Smooth muscle cell (in vitro differentiated cells): ENCODE measurements at regions not wholly inside any gene's neighbourhood (a gene's known extent, or its start where the extent isn't known, plus 50 kb on each side); places are given as distances from the start of the nearest gene placed in this dataset.

Source experiments
- DNase-seq: peaks from one replicate; lab custom pipeline; 2025; ENCODE audit not compliant: unreplicated experiment; lab: John Stamatoyannopoulos, UW
- H2AFZ ChIP-seq: fragments of 200-600 bp; sonication (generic); 2 replicates; pipeline ENCODE4 v1.6.0; 2016; ENCODE audit warnings: antibody characterized with exemption, low read depth, mild to moderate bottlenecking
- H3F3A ChIP-seq: fragments of 200-600 bp; sonication (generic); 2 replicates; pipeline ENCODE4 v1.6.0; 2017; ENCODE audit warnings: antibody characterized with exemption, low read depth
- H3K27ac ChIP-seq: fragments of 200-600 bp; sonication (generic); 2 replicates; pipeline ENCODE4 v1.5.1; 2016; ENCODE audit warnings: low read depth, mild to moderate bottlenecking
- H3K27me3 ChIP-seq: fragments of 200-600 bp; sonication (generic); 2 replicates; pipeline ENCODE4 v1.6.1; 2016; ENCODE audit warnings: low read depth, mild to moderate bottlenecking
- H3K36me3 ChIP-seq: fragments of 200-600 bp; sonication (generic); 2 replicates; pipeline ENCODE4 v1.5.1; 2016; ENCODE audit warnings: low read depth
- H3K4me1 ChIP-seq: fragments of 200-600 bp; sonication (generic); 2 replicates; pipeline ENCODE4 v1.5.1; 2016; ENCODE audit warnings: low read depth
- H3K4me2 ChIP-seq: fragments of 200-600 bp; sonication (generic); 2 replicates; pipeline ENCODE4 v1.6.0; 2016; ENCODE audit warnings: mild to moderate bottlenecking
- H3K4me3 ChIP-seq: fragments of 200-600 bp; sonication (generic); 2 replicates; pipeline ENCODE4 v1.5.1; 2016; ENCODE audit warnings: mild to moderate bottlenecking
- H3K79me2 ChIP-seq: fragments of 200-600 bp; sonication (generic); 2 replicates; pipeline ENCODE4 v1.6.0; 2016; ENCODE audit warnings: low read depth, mild to moderate bottlenecking
- H3K9ac ChIP-seq: fragments of 200-600 bp; sonication (generic); 2 replicates; pipeline ENCODE4 v1.6.0; 2016; ENCODE audit warnings: low read depth
- H3K9me3 ChIP-seq: fragments of 200-600 bp; sonication (generic); replicated peaks from 2 replicates; pipeline ENCODE4 v1.5.1; 2016; ENCODE audit warnings: low read depth
- H4K20me1 ChIP-seq: fragments of 200-600 bp; sonication (generic); 2 replicates; pipeline ENCODE4 v1.6.0; 2016; ENCODE audit warnings: low read depth
- WGBS: methylation state at CpG from one replicate; pipeline ENCODE4 v1.1.7; 2016; ENCODE audit warnings: low lambda C conversion rate; 5-methylcytosine and 5-hydroxymethylcytosine counted together
- TF ChIP-seq, protein P1 (sequence below): fragments of 200-600 bp; sonication (generic); IDR thresholded peaks from 2 replicates; pipeline ENCODE4 v1.5.1; 2017; ENCODE audit warnings: borderline replicate concordance, mild to moderate bottlenecking, antibody characterized with exemption; ENCODE audit not compliant: insufficient read depth, poor library complexity, severe bottlenecking

DNA sequence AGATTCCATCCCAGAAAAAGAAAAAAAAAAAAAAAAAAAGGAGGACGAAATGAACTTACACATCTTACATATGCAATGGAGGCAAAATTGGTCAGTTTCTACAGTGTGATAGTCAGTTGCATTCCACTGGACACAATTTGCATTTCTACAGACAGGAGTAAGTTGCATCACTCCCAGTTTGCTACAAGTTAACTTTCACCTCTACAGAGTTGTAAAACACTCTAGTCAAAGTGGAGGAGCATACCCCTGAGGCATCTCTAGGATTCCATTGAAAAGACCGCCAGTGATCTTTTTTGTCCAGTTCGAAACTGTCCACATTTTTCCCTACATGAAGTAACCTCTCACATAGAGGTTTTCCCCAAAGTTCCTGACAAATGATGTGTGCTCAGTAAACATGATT is 202.8 kb downstream of the VAPA start:
- H3K36me3 ChIP-seq = no peaks in the 10 kb centered on the region
- H3K4me2 ChIP-seq = no peak overlapping the region
- no peak overlapping the region for H3K9ac ChIP-seq
- H3K4me1 ChIP-seq = peaks cover 5% of the 10 kb centered on the region
- H3K9me3 ChIP-seq = no peaks in the 10 kb centered on the region
- TF ChIP-seq, protein P1, sequence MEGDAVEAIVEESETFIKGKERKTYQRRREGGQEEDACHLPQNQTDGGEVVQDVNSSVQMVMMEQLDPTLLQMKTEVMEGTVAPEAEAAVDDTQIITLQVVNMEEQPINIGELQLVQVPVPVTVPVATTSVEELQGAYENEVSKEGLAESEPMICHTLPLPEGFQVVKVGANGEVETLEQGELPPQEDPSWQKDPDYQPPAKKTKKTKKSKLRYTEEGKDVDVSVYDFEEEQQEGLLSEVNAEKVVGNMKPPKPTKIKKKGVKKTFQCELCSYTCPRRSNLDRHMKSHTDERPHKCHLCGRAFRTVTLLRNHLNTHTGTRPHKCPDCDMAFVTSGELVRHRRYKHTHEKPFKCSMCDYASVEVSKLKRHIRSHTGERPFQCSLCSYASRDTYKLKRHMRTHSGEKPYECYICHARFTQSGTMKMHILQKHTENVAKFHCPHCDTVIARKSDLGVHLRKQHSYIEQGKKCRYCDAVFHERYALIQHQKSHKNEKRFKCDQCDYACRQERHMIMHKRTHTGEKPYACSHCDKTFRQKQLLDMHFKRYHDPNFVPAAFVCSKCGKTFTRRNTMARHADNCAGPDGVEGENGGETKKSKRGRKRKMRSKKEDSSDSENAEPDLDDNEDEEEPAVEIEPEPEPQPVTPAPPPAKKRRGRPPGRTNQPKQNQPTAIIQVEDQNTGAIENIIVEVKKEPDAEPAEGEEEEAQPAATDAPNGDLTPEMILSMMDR = no peak
- 57% methylated on average over 3 of the region's 3 CpGs for WGBS
- no peaks in the 10 kb centered on the region for H3K27me3 ChIP-seq
- no peak overlapping the region for H3K27ac ChIP-seq
- H2AFZ ChIP-seq = no peak overlapping the region
- DNase-seq = no peak
- peaks cover 6% of the 10 kb centered on the region for H3F3A ChIP-seq
- H4K20me1 ChIP-seq = no peaks in the 10 kb centered on the region
- no peaks in the 10 kb centered on the region for H3K79me2 ChIP-seq
- no peak overlapping the region for H3K4me3 ChIP-seq

DNA sequence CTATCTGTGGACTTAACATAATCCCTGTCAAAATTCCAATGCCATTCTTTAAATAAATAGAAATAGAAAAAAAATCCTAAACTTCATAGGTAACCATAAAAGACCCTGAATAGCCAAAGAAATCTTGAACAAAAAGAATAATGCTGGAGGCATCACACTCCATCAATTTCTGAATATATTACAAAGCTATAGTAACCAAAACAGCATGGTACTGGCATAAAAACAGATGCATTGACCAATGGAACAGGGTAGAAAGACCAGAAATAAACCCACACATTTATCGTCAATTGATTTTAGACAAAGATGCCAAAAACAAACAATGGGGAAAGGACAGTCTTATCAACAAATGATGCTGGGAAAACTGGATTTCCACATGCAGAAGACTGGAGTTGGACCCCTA is 205.7 kb downstream of the VAPA start:
- H3K4me2 ChIP-seq = no peak overlapping the region
- no peak for DNase-seq
- H3K36me3 ChIP-seq = no peaks in the 10 kb centered on the region
- peaks cover 10% of the 10 kb centered on the region for H3F3A ChIP-seq
- no peak overlapping the region for H3K27ac ChIP-seq
- H4K20me1 ChIP-seq = no peaks in the 10 kb centered on the region
- no peaks in the 10 kb centered on the region for H3K9me3 ChIP-seq
- 100% methylated on average over 1 of the region's 1 CpG for WGBS
- TF ChIP-seq, protein P1 = no peak
- no peak overlapping the region for H3K9ac ChIP-seq
- no peak overlapping the region for H3K4me3 ChIP-seq
- H3K4me1 ChIP-seq = peaks cover 5% of the 10 kb centered on the region
- no peaks in the 10 kb centered on the region for H3K79me2 ChIP-seq
- no peak overlapping the region for H2AFZ ChIP-seq
- no peaks in the 10 kb centered on the region for H3K27me3 ChIP-seq

DNA sequence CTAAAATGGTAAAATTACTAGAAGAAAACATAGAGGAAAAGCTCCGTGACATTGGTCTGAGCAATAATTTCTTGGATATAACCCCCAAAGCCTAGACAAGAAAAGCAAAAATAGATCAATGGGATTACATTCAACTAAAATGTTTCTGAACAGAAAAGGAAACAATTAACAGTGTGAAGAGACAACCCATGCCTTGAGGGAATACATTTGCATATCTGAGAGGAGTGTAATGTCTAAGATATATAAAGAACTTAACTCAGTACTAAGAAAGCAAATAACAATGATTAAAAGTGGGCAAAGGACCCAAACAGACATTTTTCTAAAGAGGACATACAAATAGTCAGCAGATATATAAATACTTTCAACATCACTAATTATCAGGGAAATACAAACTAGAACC is 206.2 kb downstream of the VAPA start:
- Histone ChIP-seq H3K9ac (no peak overlapping the region), H3K79me2 (no peaks in the 10 kb centered on the region), H3K36me3 (no peaks in the 10 kb centered on the region), H3F3A (peaks cover 10% of the 10 kb centered on the region), H3K4me3 (no peak overlapping the region), H2AFZ (no peak overlapping the region), H3K4me2 (no peak overlapping the region), H4K20me1 (no peaks in the 10 kb centered on the region), H3K9me3 (no peaks in the 10 kb centered on the region), H3K27ac (no peak overlapping the region), H3K27me3 (no peaks in the 10 kb centered on the region), H3K4me1 (peaks cover under 1% of the 10 kb centered on the region)
- DNase-seq = no peak
- WGBS = 100% methylated on average over 1 of the region's 1 CpG
- TF ChIP-seq, protein P1 = no peak

- Histone ChIP-seq H3K9ac (no peak overlapping the region), H3K9me3 (no peaks in the 10 kb centered on the region), H3K4me2 (no peak overlapping the region), H2AFZ (no peak overlapping the region), H3K36me3 (no peaks in the 10 kb centered on the region), H3K27ac (no peak overlapping the region), H3K4me3 (no peak overlapping the region), H3K4me1 (no peaks in the 10 kb centered on the region), H4K20me1 (no peaks in the 10 kb centered on the region), H3K79me2 (no peaks in the 10 kb centered on the region), H3F3A (peaks cover 10% of the 10 kb centered on the region), H3K27me3 (no peaks in the 10 kb centered on the region)
- WGBS = 26% methylated on average over 3 of the region's 3 CpGs
- DNase-seq = no peak
- TF ChIP-seq, protein P1 = no peak
Measured at GRCh38 chr18:10120622-10121021, 206.8 kb downstream of the VAPA start.
